Heart left ventricle (tissue), 13 donors: ENCODE measurements at regions not wholly inside any gene's neighbourhood (a gene's known extent, or its start where the extent isn't known, plus 50 kb on each side); places are given as distances from the start of the nearest gene placed in this dataset.

Source experiments
- POLR2A ChIP-seq, 2 donors: fragments of 450-650 bp; IDR thresholded peaks; one replicate each; pipeline ENCODE4 v1.6.1; 2017; ENCODE audit warnings: antibody characterized with exemption in 2 of 2, mild to moderate bottlenecking in 2 of 2, moderate library complexity in 2 of 2
- TF ChIP-seq, protein P1 (sequence below), 12 donors: fragments of 200-600 bp; sonication (generic) in 4 of 12; IDR thresholded peaks; one replicate each; pipeline versions ENCODE4 v1.5.0 to v1.8.0; 2018 to 2022; ENCODE audit warnings: antibody characterized with exemption in 12 of 12, mild to moderate bottlenecking in 5 of 12
- donor health status: ischemic (EF 13 %, LVEDD 7.1; RV severe dilation, severe dysfunction).
- donor health status: DM: no; HTN: yes; CAD: no.
- donor health status: DM: no; HTN: no; CAD: no.
- donor health status: ischemic (EF 25% LVEDD 6.9; RV normal size, moderate dysfunction).
- donor health status: ischemic (EF 25% LVEDD 5.7; RV mildly dilated, moderate dysfunction).
- donor health status: ischemic (EF 35%, LVEDD 5.7; RV mildly dilated, moderate dysfunction).
- donor health status: nonischemic (EF 11% LVEDD 7.7; RV severe dilation, severe dysfunction).
- donor health status: DM: yes; HTN: yes; CAD: no.
- donor health status: PGD.
- donor health status: ischemic (EF 29% LVEDD 5.4; RV normal size, mild dysfunction).
- donor health status: nonischemic (EF 23%, LVEDD 6.1; RV moderate dilation, normal function).

DNA sequence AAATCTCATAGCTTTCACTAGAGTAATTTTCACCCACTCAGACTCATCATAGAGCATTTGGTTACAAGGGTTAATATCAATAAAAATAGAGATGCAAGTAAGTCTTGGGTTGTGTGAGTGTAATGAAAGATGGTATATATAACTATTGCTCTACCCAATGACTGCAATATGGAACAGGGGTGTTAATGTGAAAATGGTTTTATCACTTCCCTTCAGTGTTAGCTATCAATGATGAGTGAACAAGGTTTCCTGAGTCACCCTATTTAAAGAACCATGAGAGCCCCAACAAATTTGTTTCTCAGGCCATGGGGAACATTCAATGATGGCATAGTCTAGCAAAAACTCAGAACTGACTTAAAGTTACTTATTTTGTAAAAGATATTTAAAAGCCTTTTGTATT is 1133.6 kb upstream of the ZEB2 start:
- TF ChIP-seq POLR2A (IDR thresholded peaks at IDR 0.05): no peak
- TF ChIP-seq, protein P1, sequence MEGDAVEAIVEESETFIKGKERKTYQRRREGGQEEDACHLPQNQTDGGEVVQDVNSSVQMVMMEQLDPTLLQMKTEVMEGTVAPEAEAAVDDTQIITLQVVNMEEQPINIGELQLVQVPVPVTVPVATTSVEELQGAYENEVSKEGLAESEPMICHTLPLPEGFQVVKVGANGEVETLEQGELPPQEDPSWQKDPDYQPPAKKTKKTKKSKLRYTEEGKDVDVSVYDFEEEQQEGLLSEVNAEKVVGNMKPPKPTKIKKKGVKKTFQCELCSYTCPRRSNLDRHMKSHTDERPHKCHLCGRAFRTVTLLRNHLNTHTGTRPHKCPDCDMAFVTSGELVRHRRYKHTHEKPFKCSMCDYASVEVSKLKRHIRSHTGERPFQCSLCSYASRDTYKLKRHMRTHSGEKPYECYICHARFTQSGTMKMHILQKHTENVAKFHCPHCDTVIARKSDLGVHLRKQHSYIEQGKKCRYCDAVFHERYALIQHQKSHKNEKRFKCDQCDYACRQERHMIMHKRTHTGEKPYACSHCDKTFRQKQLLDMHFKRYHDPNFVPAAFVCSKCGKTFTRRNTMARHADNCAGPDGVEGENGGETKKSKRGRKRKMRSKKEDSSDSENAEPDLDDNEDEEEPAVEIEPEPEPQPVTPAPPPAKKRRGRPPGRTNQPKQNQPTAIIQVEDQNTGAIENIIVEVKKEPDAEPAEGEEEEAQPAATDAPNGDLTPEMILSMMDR (IDR thresholded peaks at IDR 0.05): no peak
